ENCODE measurements at regions not wholly inside any gene's neighbourhood (a gene's known extent, or its start where the extent isn't known, plus 50 kb on each side); places are given as distances from the start of the nearest gene placed in this dataset.

DNA sequence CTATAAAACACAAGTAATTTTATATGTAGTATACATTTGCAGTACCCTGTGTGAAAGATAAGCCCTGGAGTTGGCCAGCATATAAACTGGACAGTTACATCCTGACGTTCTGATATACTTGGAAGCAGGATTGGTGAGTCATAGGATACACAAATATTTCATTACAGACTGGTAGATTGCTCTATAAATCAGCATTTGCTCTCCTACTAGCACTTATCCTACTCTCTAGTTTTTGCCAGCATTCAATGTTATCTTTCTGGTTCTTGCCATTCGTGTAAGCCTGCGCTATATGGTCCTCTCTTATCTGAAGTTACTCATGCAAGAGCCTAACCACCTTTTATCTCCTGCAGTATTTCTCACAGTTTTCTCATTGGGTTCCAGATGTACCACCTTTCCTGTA, 680.2 kb upstream of the MMS22L start:
- TF ChIP-seq, protein P1, sequence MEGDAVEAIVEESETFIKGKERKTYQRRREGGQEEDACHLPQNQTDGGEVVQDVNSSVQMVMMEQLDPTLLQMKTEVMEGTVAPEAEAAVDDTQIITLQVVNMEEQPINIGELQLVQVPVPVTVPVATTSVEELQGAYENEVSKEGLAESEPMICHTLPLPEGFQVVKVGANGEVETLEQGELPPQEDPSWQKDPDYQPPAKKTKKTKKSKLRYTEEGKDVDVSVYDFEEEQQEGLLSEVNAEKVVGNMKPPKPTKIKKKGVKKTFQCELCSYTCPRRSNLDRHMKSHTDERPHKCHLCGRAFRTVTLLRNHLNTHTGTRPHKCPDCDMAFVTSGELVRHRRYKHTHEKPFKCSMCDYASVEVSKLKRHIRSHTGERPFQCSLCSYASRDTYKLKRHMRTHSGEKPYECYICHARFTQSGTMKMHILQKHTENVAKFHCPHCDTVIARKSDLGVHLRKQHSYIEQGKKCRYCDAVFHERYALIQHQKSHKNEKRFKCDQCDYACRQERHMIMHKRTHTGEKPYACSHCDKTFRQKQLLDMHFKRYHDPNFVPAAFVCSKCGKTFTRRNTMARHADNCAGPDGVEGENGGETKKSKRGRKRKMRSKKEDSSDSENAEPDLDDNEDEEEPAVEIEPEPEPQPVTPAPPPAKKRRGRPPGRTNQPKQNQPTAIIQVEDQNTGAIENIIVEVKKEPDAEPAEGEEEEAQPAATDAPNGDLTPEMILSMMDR (IDR thresholded peaks at IDR 0.05): no peak
- no peak for TF ChIP-seq POLR2A (IDR thresholded peaks at IDR 0.05)
